IMR-90 (cell line): ENCODE measurements at regions not wholly inside any gene's neighbourhood (a gene's known extent, or its start where the extent isn't known, plus 50 kb on each side); places are given as distances from the start of the nearest gene placed in this dataset.

Source experiments
- BHLHE40 ChIP-seq: fragments of 150-350 bp; IDR thresholded peaks from 2 replicates; pipeline ENCODE4 v1.6.1; 2016; ENCODE audit warnings: mild to moderate bottlenecking, low read depth, low read length
- CTCF ChIP-seq: conservative IDR thresholded peaks from 2 replicates; pipeline ENCODE4 v1.5.1; 2012; ENCODE audit warnings: mild to moderate bottlenecking, low read depth, low read length, improper control_type of control experiment
- FOS ChIP-seq: fragments of 150-350 bp; IDR thresholded peaks from 2 replicates; pipeline ENCODE4 v1.6.1; 2016; ENCODE audit warnings: low read depth, low read length
- MAZ ChIP-seq: IDR thresholded peaks from 2 replicates; pipeline ENCODE4 v1.6.1; 2012; ENCODE audit warnings: low read depth, mild to moderate bottlenecking, low read length, improper control_type of control experiment, moderate library complexity, borderline replicate concordance
- MXI1 ChIP-seq: IDR thresholded peaks from 2 replicates; pipeline ENCODE4 v1.6.1; 2012; ENCODE audit warnings: low read depth, mild to moderate bottlenecking, low read length, moderate library complexity, borderline replicate concordance
- NFE2L2 ChIP-seq: fragments of 150-350 bp; IDR thresholded peaks from 2 replicates; pipeline ENCODE4 v1.6.1; 2016; ENCODE audit warnings: low read depth, mild to moderate bottlenecking, low read length
- POLR2A ChIP-seq: IDR thresholded peaks from 2 replicates; pipeline ENCODE4 v1.6.1; 2012; ENCODE audit warnings: mild to moderate bottlenecking, low read depth, low read length
- RAD21 ChIP-seq: IDR thresholded peaks from 2 replicates; pipeline ENCODE4 v1.6.1; 2012; ENCODE audit warnings: low read length, improper control_type of control experiment
- RCOR1 ChIP-seq: IDR thresholded peaks from 2 replicates; pipeline ENCODE4 v1.6.1; 2012; ENCODE audit warnings: mild to moderate bottlenecking, low read length, improper control_type of control experiment; ENCODE audit not compliant: insufficient replicate concordance
- RFX5 ChIP-seq: IDR thresholded peaks from 2 replicates; pipeline ENCODE4 v1.8.0; 2012; ENCODE audit warnings: low read depth, mild to moderate bottlenecking, low read length, moderate library complexity
- SMC3 ChIP-seq: fragments of 150-350 bp; IDR thresholded peaks from 2 replicates; pipeline ENCODE4 v1.6.1; 2016; ENCODE audit warnings: low read depth, mild to moderate bottlenecking, antibody characterized with exemption, low read length, moderate library complexity
- USF2 ChIP-seq: fragments of 150-350 bp; IDR thresholded peaks from 2 replicates; pipeline ENCODE4 v1.6.1; 2017; ENCODE audit warnings: mild to moderate bottlenecking, antibody characterized with exemption, low read length, low read depth

DNA sequence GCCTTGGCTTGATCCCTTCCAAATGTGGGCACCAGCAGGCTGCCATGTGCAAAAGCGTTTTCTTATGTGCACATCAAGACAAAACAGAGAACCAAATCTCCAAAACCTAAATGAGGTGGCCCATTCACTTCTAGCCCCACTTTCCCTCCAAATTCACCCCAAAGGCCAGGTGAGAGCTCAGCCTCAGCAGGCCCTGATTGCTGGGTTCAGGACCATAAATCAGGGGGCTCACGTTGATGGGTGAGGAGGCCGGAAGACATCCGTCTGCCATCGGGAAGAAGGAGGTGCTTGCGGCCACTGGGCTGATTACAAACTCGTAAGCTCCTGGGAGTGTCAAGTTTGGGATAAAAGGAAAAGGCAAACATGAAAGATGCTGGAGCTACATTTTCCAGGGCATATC, 86.7 kb upstream of the CLDN14 start:
- TF ChIP-seq RAD21 = no peak
- TF ChIP-seq CTCF = no peak
- TF ChIP-seq POLR2A = no peak
- TF ChIP-seq FOS = no peak
- TF ChIP-seq SMC3 = no peak
- no peak for TF ChIP-seq MAZ
- no peak for TF ChIP-seq USF2
- no peak for TF ChIP-seq BHLHE40
- no peak for TF ChIP-seq RFX5
- TF ChIP-seq NFE2L2 = no peak
- TF ChIP-seq MXI1 = no peak
- no peak for TF ChIP-seq RCOR1
